ENCODE measurements at regions not wholly inside any gene's neighbourhood (a gene's known extent, or its start where the extent isn't known, plus 50 kb on each side); places are given as distances from the start of the nearest gene placed in this dataset.

DNA sequence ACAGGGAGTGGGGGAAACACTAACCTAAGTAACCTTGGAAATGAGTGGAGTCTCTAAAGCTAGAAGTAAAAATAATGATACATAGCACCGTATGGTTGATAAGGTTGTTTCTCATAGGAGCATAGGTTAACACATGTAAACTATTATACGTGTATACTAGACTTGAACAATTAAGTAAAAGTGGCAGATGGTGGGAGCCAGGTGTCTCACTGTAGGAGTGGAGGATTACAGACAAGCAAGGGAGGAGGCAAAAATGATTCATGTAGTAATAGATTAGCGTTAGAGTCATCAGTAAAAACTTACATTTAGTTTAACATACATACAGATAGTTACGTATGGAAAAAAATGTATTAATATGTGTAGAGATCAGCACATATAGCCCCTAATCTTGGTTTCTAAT lies 138.4 kb upstream of the DSCAM start:
- H2AFZ ChIP-seq (replicated peaks; ENCODE audit: low read length, poor library complexity): no peak overlapping the region
- H2BK120ac ChIP-seq (ENCODE audit: low read depth, low read length): no peak overlapping the region
- CTCF ChIA-PET: no interaction called here
- no peak for ATAC-seq (ENCODE audit: low read depth)
- no peaks in the 10 kb centered on the region for H3K36me3 ChIP-seq (ENCODE audit: control insufficient read depth, insufficient read depth, low read length)
- in situ Hi-C loops (cut with MboI; ENCODE audit: low sequenced_read_pairs): no loop called here
- no peak overlapping the region for H4K8ac ChIP-seq (ENCODE audit: low read depth in 2 of 2, low read length in 2 of 2)
- no peak overlapping the region for H4K91ac ChIP-seq (ENCODE audit: insufficient read depth, low read depth, low read length)
- no TSS peak for BruUV-seq (replicated peaks)
- H3K9me1 ChIP-seq (ENCODE audit: insufficient read depth, low read length): no peaks in the 10 kb centered on the region
- H3K27me3 ChIP-seq (ENCODE audit: control insufficient read depth, insufficient read depth, low read length): no peaks in the 10 kb centered on the region
- H3K79me1 ChIP-seq (ENCODE audit: low read depth in 1 of 2, low read length in 2 of 2): no peaks in the 10 kb centered on the region
- H3K4me3 ChIP-seq (ENCODE audit: insufficient read depth, low read depth, low read length): no peak overlapping the region
- intact Hi-C loops (cut with micrococcal nuclease): no loop called here
- H2AK9ac ChIP-seq (replicated peaks; ENCODE audit: low read depth, low read length, poor library complexity): no peak overlapping the region
- no peak overlapping the region for H3K9ac ChIP-seq (ENCODE audit: low read depth, low read length)
- no peak for DNase-seq
- no peak overlapping the region for H4K5ac ChIP-seq (ENCODE audit: low read depth, low read length)
- H3K27ac ChIP-seq (ENCODE audit: insufficient read depth, low read length): no peak overlapping the region
- no peak overlapping the region for H3K18ac ChIP-seq (ENCODE audit: low read depth, low read length)
- H3K9me3 ChIP-seq (ENCODE audit: control insufficient read depth, insufficient read depth, low read length): peaks cover 13% of the 10 kb centered on the region
- H3K23ac ChIP-seq (ENCODE audit: low read depth, low read length): no peak overlapping the region
- no peak overlapping the region for H3K14ac ChIP-seq (replicated peaks; ENCODE audit: low read depth, low read length)
- H4K20me1 ChIP-seq (ENCODE audit: insufficient read depth, low read length): no peaks in the 10 kb centered on the region
- no peak overlapping the region for H3K4ac ChIP-seq (ENCODE audit: low read depth, low read length)
- no CpG with 5 or more reads among the region's 4 CpGs for WGBS, 2 experiments (ENCODE audit: extremely low coverage in 2 of 2, insufficient read length in 1 of 2)
- no peaks in the 10 kb centered on the region for H3K4me1 ChIP-seq (ENCODE audit: control insufficient read depth, insufficient read depth, low read length)
- POLR2A ChIA-PET (ENCODE audit: unreplicated experiment): no interaction called here
- dilution Hi-C loops (cut with HindIII; ENCODE audit: low sequenced_read_pairs, unreplicated experiment): no loop called here
- no peak overlapping the region for H2AK5ac ChIP-seq (ENCODE audit: low read depth, low read length)
- no peak overlapping the region for H3K4me2 ChIP-seq (ENCODE audit: low read depth, low read length)
- H2BK15ac ChIP-seq (ENCODE audit: low read depth, low read length): no peak overlapping the region
- TF ChIP-seq, protein P1, sequence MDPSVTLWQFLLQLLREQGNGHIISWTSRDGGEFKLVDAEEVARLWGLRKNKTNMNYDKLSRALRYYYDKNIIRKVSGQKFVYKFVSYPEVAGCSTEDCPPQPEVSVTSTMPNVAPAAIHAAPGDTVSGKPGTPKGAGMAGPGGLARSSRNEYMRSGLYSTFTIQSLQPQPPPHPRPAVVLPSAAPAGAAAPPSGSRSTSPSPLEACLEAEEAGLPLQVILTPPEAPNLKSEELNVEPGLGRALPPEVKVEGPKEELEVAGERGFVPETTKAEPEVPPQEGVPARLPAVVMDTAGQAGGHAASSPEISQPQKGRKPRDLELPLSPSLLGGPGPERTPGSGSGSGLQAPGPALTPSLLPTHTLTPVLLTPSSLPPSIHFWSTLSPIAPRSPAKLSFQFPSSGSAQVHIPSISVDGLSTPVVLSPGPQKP (IDR thresholded peaks at IDR 0.05; ENCODE audit: borderline replicate concordance, low read depth, low read length): no peak
- TF ChIP-seq SMC3 (IDR thresholded peaks at IDR 0.05; ENCODE audit: low read depth, low read length) (no peak), CEBPB (IDR thresholded peaks at IDR 0.05; ENCODE audit: low read depth, low read length) (no peak), POLR2A (IDR thresholded peaks at IDR 0.05; ENCODE audit: low read depth, low read length) (no peak), FOS (IDR thresholded peaks at IDR 0.05; ENCODE audit: low read depth, low read length) (no peak), RCOR1 (IDR thresholded peaks at IDR 0.05; ENCODE audit: insufficient replicate concordance, low read length) (no peak), RFX5 (IDR thresholded peaks at IDR 0.05; ENCODE audit: low read depth, low read length) (no peak), CHD1 (IDR thresholded peaks at IDR 0.05; ENCODE audit: low read depth, low read length) (no peak), NFE2L2 (IDR thresholded peaks at IDR 0.05; ENCODE audit: low read depth, low read length) (no peak), MAZ (IDR thresholded peaks at IDR 0.05; ENCODE audit: borderline replicate concordance, low read depth, low read length) (no peak), BHLHE40 (IDR thresholded peaks at IDR 0.05; ENCODE audit: low read depth, low read length) (no peak), RAD21 (IDR thresholded peaks at IDR 0.05; ENCODE audit: low read length) (no peak), MXI1 (IDR thresholded peaks at IDR 0.05; ENCODE audit: borderline replicate concordance, low read depth, low read length) (no peak), MAFK (IDR thresholded peaks at IDR 0.05; ENCODE audit: low read depth, low read length) (no peak)
- TF ChIP-seq, protein P2, sequence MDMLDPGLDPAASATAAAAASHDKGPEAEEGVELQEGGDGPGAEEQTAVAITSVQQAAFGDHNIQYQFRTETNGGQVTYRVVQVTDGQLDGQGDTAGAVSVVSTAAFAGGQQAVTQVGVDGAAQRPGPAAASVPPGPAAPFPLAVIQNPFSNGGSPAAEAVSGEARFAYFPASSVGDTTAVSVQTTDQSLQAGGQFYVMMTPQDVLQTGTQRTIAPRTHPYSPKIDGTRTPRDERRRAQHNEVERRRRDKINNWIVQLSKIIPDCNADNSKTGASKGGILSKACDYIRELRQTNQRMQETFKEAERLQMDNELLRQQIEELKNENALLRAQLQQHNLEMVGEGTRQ (IDR thresholded peaks at IDR 0.05; ENCODE audit: low read depth, low read length): no peak
- TF ChIP-seq, protein P3, sequence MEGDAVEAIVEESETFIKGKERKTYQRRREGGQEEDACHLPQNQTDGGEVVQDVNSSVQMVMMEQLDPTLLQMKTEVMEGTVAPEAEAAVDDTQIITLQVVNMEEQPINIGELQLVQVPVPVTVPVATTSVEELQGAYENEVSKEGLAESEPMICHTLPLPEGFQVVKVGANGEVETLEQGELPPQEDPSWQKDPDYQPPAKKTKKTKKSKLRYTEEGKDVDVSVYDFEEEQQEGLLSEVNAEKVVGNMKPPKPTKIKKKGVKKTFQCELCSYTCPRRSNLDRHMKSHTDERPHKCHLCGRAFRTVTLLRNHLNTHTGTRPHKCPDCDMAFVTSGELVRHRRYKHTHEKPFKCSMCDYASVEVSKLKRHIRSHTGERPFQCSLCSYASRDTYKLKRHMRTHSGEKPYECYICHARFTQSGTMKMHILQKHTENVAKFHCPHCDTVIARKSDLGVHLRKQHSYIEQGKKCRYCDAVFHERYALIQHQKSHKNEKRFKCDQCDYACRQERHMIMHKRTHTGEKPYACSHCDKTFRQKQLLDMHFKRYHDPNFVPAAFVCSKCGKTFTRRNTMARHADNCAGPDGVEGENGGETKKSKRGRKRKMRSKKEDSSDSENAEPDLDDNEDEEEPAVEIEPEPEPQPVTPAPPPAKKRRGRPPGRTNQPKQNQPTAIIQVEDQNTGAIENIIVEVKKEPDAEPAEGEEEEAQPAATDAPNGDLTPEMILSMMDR (conservative IDR thresholded peaks at IDR 0.05; ENCODE audit: low read depth, low read length): no peak
- H2BK20ac ChIP-seq (ENCODE audit: low read depth, low read length): no peak overlapping the region
- no peak overlapping the region for H3K56ac ChIP-seq (ENCODE audit: extremely low read depth, insufficient read depth, low read length)
- H2BK5ac ChIP-seq (ENCODE audit: low read depth, low read length, poor library complexity, severe bottlenecking): no peak overlapping the region
